H9 (cell line): ENCODE measurements at regions not wholly inside any gene's neighbourhood (a gene's known extent, or its start where the extent isn't known, plus 50 kb on each side); places are given as distances from the start of the nearest gene placed in this dataset.

Experiments
- DNase-seq: peaks from one replicate; pipeline ENCODE4 v3.0.0-alpha.2; 2017
- H2AFZ ChIP-seq: one replicate; pipeline ENCODE4 v1.6.1; 2013; ENCODE audit warnings: mild to moderate bottlenecking, low read length, control low read depth, moderate library complexity
- H2AK5ac ChIP-seq: 2 replicates; pipeline ENCODE4 v1.6.1; 2013; ENCODE audit warnings: low read length, control low read depth, mixed read lengths; ENCODE audit not compliant: insufficient read length
- H2BK120ac ChIP-seq: one replicate; pipeline ENCODE4 v1.6.1; 2013; ENCODE audit warnings: low read depth, mild to moderate bottlenecking, low read length, control low read depth, inconsistent platforms; ENCODE audit not compliant: poor library complexity, severe bottlenecking
- H2BK12ac ChIP-seq: 2 replicates; pipeline ENCODE4 v1.6.1; 2013; ENCODE audit warnings: low read length, control low read depth, mixed read lengths, low read depth; ENCODE audit not compliant: insufficient read length
- H2BK15ac ChIP-seq: 2 replicates; pipeline ENCODE4 v1.6.1; 2013; ENCODE audit warnings: low read depth, low read length, control low read depth
- H2BK20ac ChIP-seq: one replicate; pipeline ENCODE4 v1.6.1; 2013; ENCODE audit warnings: low read depth, mild to moderate bottlenecking, low read length, control low read depth, inconsistent platforms; ENCODE audit not compliant: poor library complexity, severe bottlenecking
- H2BK5ac ChIP-seq: 2 replicates; pipeline ENCODE4 v1.6.1; 2013; ENCODE audit warnings: low read length, control low read depth, mixed read lengths; ENCODE audit not compliant: insufficient read length
- H3K14ac ChIP-seq: 2 replicates; pipeline ENCODE4 v1.6.1; 2013; ENCODE audit warnings: low read length, control low read depth; ENCODE audit not compliant: insufficient read depth
- H3K18ac ChIP-seq: 2 replicates; pipeline ENCODE4 v1.6.1; 2013; ENCODE audit warnings: low read depth, mild to moderate bottlenecking, mixed read lengths, low read length, control low read depth; ENCODE audit not compliant: insufficient read length
- H3K23ac ChIP-seq: 2 replicates; pipeline ENCODE4 v1.6.1; 2013; ENCODE audit warnings: low read length, control low read depth, mixed read lengths, low read depth; ENCODE audit not compliant: insufficient read length
- H3K23me2 ChIP-seq: 2 replicates; pipeline ENCODE4 v1.6.1; 2013; ENCODE audit warnings: low read depth, mild to moderate bottlenecking, mixed read lengths, low read length, control low read depth; ENCODE audit not compliant: insufficient read length, poor library complexity, severe bottlenecking
- H3K27ac ChIP-seq: 2 replicates; pipeline ENCODE4 v1.5.1; 2013; ENCODE audit warnings: low read length, control low read depth, mixed read lengths, low read depth; ENCODE audit not compliant: insufficient read length
- H3K27me3 ChIP-seq: 2 replicates; pipeline ENCODE4 v1.6.1; 2013; ENCODE audit warnings: low read length, control low read depth, inconsistent platforms; ENCODE audit not compliant: insufficient read depth
- H3K4ac ChIP-seq: 2 replicates; pipeline ENCODE4 v1.6.1; 2013; ENCODE audit warnings: low read depth, mild to moderate bottlenecking, control low read depth, inconsistent platforms, low read length, moderate library complexity
- H3K4me1 ChIP-seq: 2 replicates; pipeline ENCODE4 v1.6.1; 2013; ENCODE audit warnings: low read length, control low read depth, inconsistent platforms; ENCODE audit not compliant: insufficient read depth
- H3K4me2 ChIP-seq: 2 replicates; pipeline ENCODE4 v1.6.1; 2013; ENCODE audit warnings: low read length, control low read depth, mixed read lengths; ENCODE audit not compliant: insufficient read length, insufficient read depth
- H3K56ac ChIP-seq: 2 replicates; pipeline ENCODE4 v1.6.1; 2013; ENCODE audit warnings: low read depth, mild to moderate bottlenecking, mixed read lengths, low read length, control low read depth; ENCODE audit not compliant: insufficient read length
- H3K79me1 ChIP-seq: 2 replicates; pipeline ENCODE4 v1.6.1; 2013; ENCODE audit warnings: low read depth, mild to moderate bottlenecking, moderate library complexity, low read length, control low read depth, inconsistent platforms; ENCODE audit not compliant: insufficient read depth, poor library complexity, severe bottlenecking
- H3K79me2 ChIP-seq: 2 replicates; pipeline ENCODE4 v1.6.1; 2013; ENCODE audit warnings: low read length, control low read depth, inconsistent platforms; ENCODE audit not compliant: insufficient read depth
- H3K9ac ChIP-seq: 2 replicates; pipeline ENCODE4 v1.6.1; 2013; ENCODE audit warnings: low read length, control low read depth, mixed read lengths; ENCODE audit not compliant: insufficient read length; ENCODE audit errors: extremely low read depth
- H3K9me3 ChIP-seq: one replicate; pipeline ENCODE4 v1.6.1; 2013; ENCODE audit warnings: low read depth, low read length, inconsistent platforms; ENCODE audit not compliant: control insufficient read depth
- H3T11ph ChIP-seq: one replicate; pipeline ENCODE4 v1.6.1; 2013; ENCODE audit warnings: mild to moderate bottlenecking, low read length, control low read depth, inconsistent platforms
- H4K20me1 ChIP-seq: one replicate; pipeline ENCODE4 v1.6.1; 2013; ENCODE audit not compliant: control insufficient read depth, insufficient read length, insufficient read depth
- H4K5ac ChIP-seq: 2 replicates; pipeline ENCODE4 v1.6.1; 2013; ENCODE audit warnings: low read depth, mild to moderate bottlenecking, mixed read lengths, low read length, control low read depth; ENCODE audit not compliant: insufficient read length
- H4K8ac ChIP-seq: replicated peaks from 2 replicates; pipeline ENCODE4 v1.6.1; 2013; ENCODE audit warnings: low read length, control low read depth, mixed read lengths, low read depth; ENCODE audit not compliant: insufficient read length
- H4K91ac ChIP-seq: 2 replicates; pipeline ENCODE4 v1.6.1; 2013; ENCODE audit warnings: low read depth, mild to moderate bottlenecking, moderate library complexity, mixed read lengths, low read length, control low read depth; ENCODE audit not compliant: insufficient read length
- H3K27ac Mint-ChIP-seq, 3 experiments: 2 replicates in 2 of 3; 3 replicates in 1 of 3; pipeline ENCODE4 v1.8.0; 2020 to 2021; ENCODE audit warnings: mixed read lengths in 3 of 3, mild to moderate bottlenecking in 1 of 3, moderate library complexity in 1 of 3
- H3K27me3 Mint-ChIP-seq: 2 replicates; pipeline ENCODE4 v1.8.0; 2021; ENCODE audit warnings: low read depth, mild to moderate bottlenecking, moderate library complexity, mixed read lengths
- H3K36me3 Mint-ChIP-seq, 3 experiments: 2 replicates in 2 of 3; 3 replicates in 1 of 3; pipeline ENCODE4 v1.8.0; 2020 to 2021; ENCODE audit warnings: low read depth in 3 of 3, mixed read lengths in 3 of 3; ENCODE audit not compliant: insufficient read depth in 1 of 3
- H3K4me1 Mint-ChIP-seq, 2 experiments: 2 replicates each; pipeline ENCODE4 v1.8.0; 2020; ENCODE audit warnings: mixed read lengths in 2 of 2
- H3K4me3 Mint-ChIP-seq, 2 experiments: 2 replicates in 1 of 2; 3 replicates in 1 of 2; pipeline ENCODE4 v1.8.0; 2020 to 2021; ENCODE audit warnings: mild to moderate bottlenecking in 2 of 2, mixed read lengths in 2 of 2, moderate library complexity in 1 of 2
- H3K9me3 Mint-ChIP-seq, 2 experiments: 2 replicates in 1 of 2; 3 replicates in 1 of 2; pipeline ENCODE4 v1.8.0; 2020; ENCODE audit warnings: mild to moderate bottlenecking in 2 of 2, mixed read lengths in 2 of 2, moderate library complexity in 1 of 2
- CTCF ChIP-seq: fragments of 200-600 bp; sonication (generic); conservative IDR thresholded peaks from 3 replicates; pipeline ENCODE4 v1.8.0; 2021; ENCODE audit warnings: antibody characterized with exemption, mild to moderate bottlenecking
- WGBS: extraction: QIAGEN DNeasy Blood & Tissue Kit; methylation state at CpG from one replicate; pipeline ENCODE4 v1.1.7; 2013; ENCODE audit warnings: missing lambda C conversion rate, low lambda C conversion rate, mixed read lengths; ENCODE audit not compliant: insufficient read length; ENCODE audit errors: extremely low coverage; 5-methylcytosine and 5-hydroxymethylcytosine counted together

GRCh38 chr7:85972504-85973141, 671.1 kb upstream of the GRM3 start:
- no peak overlapping the region for H2AFZ ChIP-seq

More at GRCh38 chr7:85972504-85973141, 671.1 kb upstream of the GRM3 start:
- no peak overlapping the region for H3K18ac ChIP-seq
- H3K4ac ChIP-seq = no peak overlapping the region
- H3K27me3 ChIP-seq = no peaks in the 10 kb centered on the region
- no peak overlapping the region for H3K14ac ChIP-seq
- H3K56ac ChIP-seq = no peak overlapping the region
- H3K4me3 Mint-ChIP-seq = no peak overlapping the region
- no CpG with 5 or more reads among the region's 13 CpGs for WGBS
- no peaks in the 10 kb centered on the region; the same call in 1 of the 2 replicates for H3K4me1 ChIP-seq
- H2BK15ac ChIP-seq = no peak overlapping the region
- H4K8ac ChIP-seq = no peak overlapping the region
- H3K9me3 Mint-ChIP-seq = no peaks in the 10 kb centered on the region
- H2BK20ac ChIP-seq = no peak overlapping the region
- no peak overlapping the region for H4K5ac ChIP-seq
- H3K79me2 ChIP-seq = no peaks in the 10 kb centered on the region
- H3K4me2 ChIP-seq = no peak overlapping the region
- no peaks in the 10 kb centered on the region for H3K9me3 ChIP-seq
- no peak overlapping the region for H3K27ac ChIP-seq
- H3K23ac ChIP-seq = no peak overlapping the region
- H2BK5ac ChIP-seq = no peak overlapping the region
- H3K79me1 ChIP-seq = no peaks in the 10 kb centered on the region
- H3K23me2 ChIP-seq = no peaks in the 10 kb centered on the region
- no peak overlapping the region for H3T11ph ChIP-seq
- no peak overlapping the region for H3K9ac ChIP-seq
- H2BK12ac ChIP-seq = no peak overlapping the region
- peak overlapping the region in 1 of 3 experiments; percentile 82; a peak in 1 of 7 replicates for H3K27ac Mint-ChIP-seq
- H2BK120ac ChIP-seq = no peak overlapping the region
- no peak overlapping the region for H2AK5ac ChIP-seq
- no peak for TF ChIP-seq CTCF
- H4K20me1 ChIP-seq = no peaks in the 10 kb centered on the region
- no peaks in the 10 kb centered on the region for H3K36me3 Mint-ChIP-seq
- H3K27me3 Mint-ChIP-seq = no peaks in the 10 kb centered on the region
- DNase-seq = peak; percentile 26
- peaks cover 8 to 16% of the 10 kb centered on the region in 2 experiments for H3K4me1 Mint-ChIP-seq
- no peak overlapping the region for H4K91ac ChIP-seq
